ENCODE measurements at regions not wholly inside any gene's neighbourhood (a gene's known extent, or its start where the extent isn't known, plus 50 kb on each side); places are given as distances from the start of the nearest gene placed in this dataset.
"Not testable (repeated sequence)": the region's sequence is repeated elsewhere in the genome, so short reads cannot be mapped to it uniquely, and the experiment has no call there.

- DNase-seq (ENCODE audit: low spot score) (no peak), FAIRE-seq (no peak)
Observed at GRCh38 chr10:71081912-71082311, 130.5 kb upstream of the UNC5B start.

GRCh38 chr10:71082960-71083715 is 129.2 kb upstream of the UNC5B start:
- no peak for FAIRE-seq
- no peak for DNase-seq (ENCODE audit: low spot score)

GRCh38 chr10:71083716-71083975 is 128.7 kb upstream of the UNC5B start:
- no peak for DNase-seq (ENCODE audit: low spot score)
- no peak for FAIRE-seq

GRCh38 chr10:71084061-71084817 is 128.1 kb upstream of the UNC5B start:
- DNase-seq (ENCODE audit: low spot score), result no peak
- no peak for FAIRE-seq

- FAIRE-seq (no peak), DNase-seq (ENCODE audit: low spot score) (no peak)
Observed at GRCh38 chr10:71084818-71085126, 127.6 kb upstream of the UNC5B start.

GRCh38 chr10:71085689-71086438 is 126.5 kb upstream of the UNC5B start:
- FAIRE-seq (no peak), DNase-seq (ENCODE audit: low spot score) (no peak)

- no peak for DNase-seq (ENCODE audit: low spot score)
- no peak for FAIRE-seq
Observed at GRCh38 chr10:71086439-71087080, 125.8 kb upstream of the UNC5B start.

GRCh38 chr10:71087622-71088021 is 124.7 kb upstream of the UNC5B start:
- FAIRE-seq, result no peak

GRCh38 chr10:71088054-71088453 is 124.3 kb upstream of the UNC5B start:
- FAIRE-seq (peak; percentile 89), DNase-seq (ENCODE audit: low spot score) (peak; percentile 86)

More at GRCh38 chr10:71087622-71088021, 124.7 kb upstream of the UNC5B start:
- no peak for DNase-seq (ENCODE audit: low spot score)

GRCh38 chr10:71088578-71088977 is 123.8 kb upstream of the UNC5B start:
- FAIRE-seq; DNase-seq (ENCODE audit: low spot score): not testable (repeated sequence)

GRCh38 chr10:71089162-71089561 is 123.2 kb upstream of the UNC5B start:
- FAIRE-seq, result no peak
- DNase-seq (ENCODE audit: low spot score), result no peak

- FAIRE-seq, result no peak
- DNase-seq (ENCODE audit: low spot score), result no peak
Observed at GRCh38 chr10:71090330-71090729, 122.0 kb upstream of the UNC5B start.

GRCh38 chr10:71090801-71091200 is 121.6 kb upstream of the UNC5B start:
- FAIRE-seq, result no peak
- no peak for DNase-seq (ENCODE audit: low spot score)

- DNase-seq (ENCODE audit: low spot score) (no peak), FAIRE-seq (no peak)
Observed at GRCh38 chr10:71092812-71093401, 119.5 kb upstream of the UNC5B start.

GRCh38 chr10:71093531-71093930 is 118.8 kb upstream of the UNC5B start:
- no peak for FAIRE-seq
- DNase-seq (ENCODE audit: low spot score), result no peak

- DNase-seq (ENCODE audit: low spot score), result peak; percentile 21
- no peak for FAIRE-seq
Observed at GRCh38 chr10:71094712-71095390, 117.5 kb upstream of the UNC5B start.

GRCh38 chr10:71099731-71100361 is 112.5 kb upstream of the UNC5B start:
- FAIRE-seq (no peak), DNase-seq (ENCODE audit: low spot score) (no peak)

- DNase-seq (ENCODE audit: low spot score) (no peak), FAIRE-seq (no peak)
Observed at GRCh38 chr10:71103961-71104360, 108.4 kb upstream of the UNC5B start.

GRCh38 chr10:71106151-71106550 is 106.2 kb upstream of the UNC5B start:
- not testable (repeated sequence) for DNase-seq (ENCODE audit: low spot score); FAIRE-seq

GRCh38 chr10:71107117-71107516 is 105.3 kb upstream of the UNC5B start:
- DNase-seq (ENCODE audit: low spot score); FAIRE-seq: not testable (repeated sequence)
